ENCODE measurements at regions not wholly inside any gene's neighbourhood (a gene's known extent, or its start where the extent isn't known, plus 50 kb on each side); places are given as distances from the start of the nearest gene placed in this dataset.

- 92% methylated on average over 3 of the region's 3 CpGs for WGBS (ENCODE audit: insufficient coverage)
- DNase-seq (no peak), ATAC-seq (no peak)
- Mint-ChIP-seq H3K4me3 (no peak overlapping the region), H3K9me3 (peaks cover 2 to 3% of the 10 kb centered on the region in 2 donors), H3K27ac (no peak overlapping the region), H3K4me1 (no peaks in the 10 kb centered on the region), H3K36me3 (no peaks in the 10 kb centered on the region), H3K27me3 (ENCODE audit: low read depth in 2 of 2) (no peaks in the 10 kb centered on the region)
- Histone ChIP-seq H3K27ac (ENCODE audit: low read length) (no peak overlapping the region), H3K4me1 (ENCODE audit: control insufficient read depth, insufficient read depth, low read length) (no peaks in the 10 kb centered on the region), H3K27me3 (ENCODE audit: control insufficient read depth, insufficient read depth, low read length) (no peaks in the 10 kb centered on the region), H3K36me3 (ENCODE audit: control insufficient read depth, insufficient read depth, low read length) (no peaks in the 10 kb centered on the region), H3K4me3 (ENCODE audit: low read length) (no peak overlapping the region), H3K9me3 (ENCODE audit: control insufficient read depth, insufficient read depth, low read length) (no peaks in the 10 kb centered on the region)
- no peak for TF ChIP-seq CTCF (IDR thresholded peaks at IDR 0.05)
- intact Hi-C loops (cut with micrococcal nuclease), result no loop called here
Measured at GRCh38 chr1:56326056-56326455, 253.3 kb downstream of the PLPP3 start.

- WGBS (ENCODE audit: insufficient coverage), result 100% methylated on average over 1 of the region's 1 CpG
- peaks cover 2 to 3% of the 10 kb centered on the region in 2 donors for H3K9me3 Mint-ChIP-seq
- intact Hi-C loops (cut with micrococcal nuclease), result no loop called here
Measured at GRCh38 chr1:56324504-56324903, 254.9 kb downstream of the PLPP3 start.

GRCh38 chr1:56322211-56322610 is 257.2 kb downstream of the PLPP3 start:
- 91% methylated on average over 3 of the region's 3 CpGs for WGBS (ENCODE audit: insufficient coverage)
- Histone ChIP-seq H3K27ac (ENCODE audit: low read length) (no peak overlapping the region), H3K36me3 (ENCODE audit: control insufficient read depth, insufficient read depth, low read length) (no peaks in the 10 kb centered on the region), H3K27me3 (ENCODE audit: control insufficient read depth, insufficient read depth, low read length) (no peaks in the 10 kb centered on the region), H3K4me1 (ENCODE audit: control insufficient read depth, insufficient read depth, low read length) (no peaks in the 10 kb centered on the region), H3K9me3 (ENCODE audit: control insufficient read depth, insufficient read depth, low read length) (no peaks in the 10 kb centered on the region), H3K4me3 (ENCODE audit: low read length) (no peak overlapping the region)
- no peak overlapping the region for H3K4me3 Mint-ChIP-seq
- H3K9me3 Mint-ChIP-seq, result peaks cover 0 to 2% of the 10 kb centered on the region in 2 donors
- H3K4me1 Mint-ChIP-seq, result no peaks in the 10 kb centered on the region
- H3K36me3 Mint-ChIP-seq, result no peaks in the 10 kb centered on the region
- TF ChIP-seq CTCF (IDR thresholded peaks at IDR 0.05), result no peak
- DNase-seq (no peak), ATAC-seq (no peak)
- intact Hi-C loops (cut with micrococcal nuclease), result no loop called here
- H3K27me3 Mint-ChIP-seq (ENCODE audit: low read depth in 2 of 2), result no peaks in the 10 kb centered on the region
- no peak overlapping the region for H3K27ac Mint-ChIP-seq

More at GRCh38 chr1:56324504-56324903, 254.9 kb downstream of the PLPP3 start:
- H3K9me3 ChIP-seq (ENCODE audit: control insufficient read depth, insufficient read depth, low read length), result no peaks in the 10 kb centered on the region
- H3K4me3 ChIP-seq (ENCODE audit: low read length), result no peak overlapping the region
- Mint-ChIP-seq H3K27me3 (ENCODE audit: low read depth in 2 of 2) (no peaks in the 10 kb centered on the region), H3K27ac (no peak overlapping the region), H3K36me3 (no peaks in the 10 kb centered on the region), H3K4me3 (no peak overlapping the region), H3K4me1 (no peaks in the 10 kb centered on the region)
- no peak for DNase-seq
- H3K27ac ChIP-seq (ENCODE audit: low read length), result no peak overlapping the region
- H3K36me3 ChIP-seq (ENCODE audit: control insufficient read depth, insufficient read depth, low read length), result no peaks in the 10 kb centered on the region
- H3K4me1 ChIP-seq (ENCODE audit: control insufficient read depth, insufficient read depth, low read length), result no peaks in the 10 kb centered on the region
- no peaks in the 10 kb centered on the region for H3K27me3 ChIP-seq (ENCODE audit: control insufficient read depth, insufficient read depth, low read length)
- ATAC-seq, result no peak
- TF ChIP-seq CTCF (IDR thresholded peaks at IDR 0.05), result no peak

DNA sequence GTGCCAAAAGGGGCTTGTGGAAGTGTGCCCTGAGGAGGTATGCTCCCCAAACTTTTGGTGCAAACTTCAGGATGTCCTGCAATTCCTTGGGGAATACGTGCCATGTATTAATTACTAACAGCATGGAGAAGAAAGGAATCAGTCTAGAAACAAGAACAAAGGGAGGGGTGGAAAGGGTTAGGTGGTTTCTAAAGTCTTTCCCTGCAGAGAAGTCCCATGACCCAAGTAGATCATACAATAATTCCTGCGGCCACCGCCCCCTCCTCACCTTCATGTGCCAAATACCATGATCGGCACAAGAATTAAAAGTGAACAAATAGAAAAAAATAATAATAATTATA is 258.2 kb downstream of the PLPP3 start:
- no peak overlapping the region for H3K4me3 ChIP-seq (ENCODE audit: low read length)
- no peaks in the 10 kb centered on the region for H3K36me3 Mint-ChIP-seq
- no peak for DNase-seq
- WGBS (ENCODE audit: insufficient coverage), result 90% methylated on average over 2 of the region's 4 CpGs
- TF ChIP-seq CTCF (IDR thresholded peaks at IDR 0.05), result no peak
- no peak for ATAC-seq
- H3K27ac Mint-ChIP-seq, result no peak overlapping the region
- peaks cover 0 to 2% of the 10 kb centered on the region in 2 donors for H3K27me3 Mint-ChIP-seq (ENCODE audit: low read depth in 2 of 2)
- peaks cover 0 to 2% of the 10 kb centered on the region in 2 donors for H3K9me3 Mint-ChIP-seq
- H3K4me1 Mint-ChIP-seq, result no peaks in the 10 kb centered on the region
- no peaks in the 10 kb centered on the region for H3K9me3 ChIP-seq (ENCODE audit: control insufficient read depth, insufficient read depth, low read length)
- H3K36me3 ChIP-seq (ENCODE audit: control insufficient read depth, insufficient read depth, low read length), result no peaks in the 10 kb centered on the region
- H3K27me3 ChIP-seq (ENCODE audit: control insufficient read depth, insufficient read depth, low read length), result no peaks in the 10 kb centered on the region
- intact Hi-C loops (cut with micrococcal nuclease), result no loop called here
- H3K4me3 Mint-ChIP-seq, result no peak overlapping the region
- H3K27ac ChIP-seq (ENCODE audit: low read length), result no peak overlapping the region
- H3K4me1 ChIP-seq (ENCODE audit: control insufficient read depth, insufficient read depth, low read length), result no peaks in the 10 kb centered on the region
